ENCODE measurements at regions not wholly inside any gene's neighbourhood (a gene's known extent, or its start where the extent isn't known, plus 50 kb on each side); places are given as distances from the start of the nearest gene placed in this dataset.
"Not testable (repeated sequence)": the region's sequence is repeated elsewhere in the genome, so short reads cannot be mapped to it uniquely, and the experiment has no call there.

- POLR2A ChIA-PET, result no interaction called here
- no peaks in the 10 kb centered on the region for H3K27me3 ChIP-seq (ENCODE audit: control insufficient read depth, insufficient read depth, low read length)
- ATAC-seq, result no peak
- intact Hi-C loops (cut with micrococcal nuclease; ENCODE audit: unreplicated experiment) (no loop called here), in situ Hi-C loops (cut with HindIII; ENCODE audit: low pct_unique_long_range_greater_than_20kb, low sequenced_read_pairs) (no loop called here)
- H3K36me3 ChIP-seq (ENCODE audit: control insufficient read depth, insufficient read depth, low read length), result no peaks in the 10 kb centered on the region
- H3K4me3 ChIP-seq (ENCODE audit: low read depth in 2 of 2, low read length in 2 of 2), result no peak overlapping the region
- no TSS peak for BruUV-seq (replicated peaks)
- DNase-seq (ENCODE audit: low read depth, low spot score), result no peak
- TF ChIP-seq REST (IDR thresholded peaks at IDR 0.05; ENCODE audit: insufficient read depth in 1 of 2, low read depth in 2 of 2, low read length in 1 of 2) (no peak), TCF7L2 (IDR thresholded peaks at IDR 0.05; ENCODE audit: low read depth, low read length) (no peak), POLR2AphosphoS5 (IDR thresholded peaks at IDR 0.05; ENCODE audit: low read depth, low read length) (no peak), CTCF (IDR thresholded peaks at IDR 0.05) (no peak), SIN3A (IDR thresholded peaks at IDR 0.05; ENCODE audit: borderline replicate concordance, insufficient read depth, low read depth, low read length) (no peak)
- CTCF ChIA-PET, result no interaction called here
- H3K4me1 ChIP-seq (ENCODE audit: control insufficient read depth, insufficient read depth, low read length), result no peaks in the 10 kb centered on the region
- no peak overlapping the region for H3K27ac ChIP-seq (ENCODE audit: low read length)
- H3K9me3 ChIP-seq (ENCODE audit: control insufficient read depth, insufficient read depth, low read depth, low read length), result no peaks in the 10 kb centered on the region
Observed at GRCh38 chr2:154568413-154568812, 130.1 kb upstream of the KCNJ3 start.

- ChIA-PET CTCF (no interaction called here), POLR2A (no interaction called here)
- Histone ChIP-seq H3K27ac (ENCODE audit: low read length) (no peak overlapping the region), H3K4me3 (ENCODE audit: low read depth in 2 of 2, low read length in 2 of 2) (no peak overlapping the region), H3K27me3 (ENCODE audit: control insufficient read depth, insufficient read depth, low read length) (no peaks in the 10 kb centered on the region), H3K9me3 (ENCODE audit: control insufficient read depth, insufficient read depth, low read depth, low read length) (no peaks in the 10 kb centered on the region), H3K36me3 (ENCODE audit: control insufficient read depth, insufficient read depth, low read length) (no peaks in the 10 kb centered on the region), H3K4me1 (ENCODE audit: control insufficient read depth, insufficient read depth, low read length) (no peaks in the 10 kb centered on the region)
- DNase-seq (ENCODE audit: low read depth, low spot score) (no peak), ATAC-seq (no peak)
- BruUV-seq (replicated peaks), result no TSS peak
- in situ Hi-C loops (cut with HindIII; ENCODE audit: low pct_unique_long_range_greater_than_20kb, low sequenced_read_pairs), result no loop called here
- intact Hi-C loops (cut with micrococcal nuclease; ENCODE audit: unreplicated experiment), result no loop called here
- TF ChIP-seq CTCF (IDR thresholded peaks at IDR 0.05), result no peak
- no peak for TF ChIP-seq POLR2AphosphoS5 (IDR thresholded peaks at IDR 0.05; ENCODE audit: low read depth, low read length)
- no peak for TF ChIP-seq REST (IDR thresholded peaks at IDR 0.05; ENCODE audit: insufficient read depth in 1 of 2, low read depth in 2 of 2, low read length in 1 of 2)
- no peak for TF ChIP-seq SIN3A (IDR thresholded peaks at IDR 0.05; ENCODE audit: borderline replicate concordance, insufficient read depth, low read depth, low read length)
- no peak for TF ChIP-seq TCF7L2 (IDR thresholded peaks at IDR 0.05; ENCODE audit: low read depth, low read length)
Observed at GRCh38 chr2:154570501-154570900, 128.0 kb upstream of the KCNJ3 start.

- BruUV-seq (replicated peaks); DNase-seq (ENCODE audit: low read depth, low spot score); in situ Hi-C loops (cut with HindIII; ENCODE audit: low pct_unique_long_range_greater_than_20kb, low sequenced_read_pairs); H3K27ac ChIP-seq (ENCODE audit: low read length); ATAC-seq; H3K27me3 ChIP-seq (ENCODE audit: control insufficient read depth, insufficient read depth, low read length); H3K4me1 ChIP-seq (ENCODE audit: control insufficient read depth, insufficient read depth, low read length); H3K4me3 ChIP-seq (ENCODE audit: low read depth in 2 of 2, low read length in 2 of 2); POLR2A ChIA-PET; intact Hi-C loops (cut with micrococcal nuclease; ENCODE audit: unreplicated experiment); H3K36me3 ChIP-seq (ENCODE audit: control insufficient read depth, insufficient read depth, low read length); H3K9me3 ChIP-seq (ENCODE audit: control insufficient read depth, insufficient read depth, low read depth, low read length): not testable (repeated sequence)
- CTCF ChIA-PET, result interaction anchor here (0.7 kb wide), 1 partner anchor 271 kb away, joined by 11 read pairs; no protein-coding TSS in a partner anchor
Observed at GRCh38 chr2:154576699-154577098, 121.8 kb upstream of the KCNJ3 start.

Data from Panc1 (cell line).